Kidney epithelial cell (primary cell): ENCODE measurements at regions not wholly inside any gene's neighbourhood (a gene's known extent, or its start where the extent isn't known, plus 50 kb on each side); places are given as distances from the start of the nearest gene placed in this dataset.
"Not testable (repeated sequence)": the region's sequence is repeated elsewhere in the genome, so short reads cannot be mapped to it uniquely, and the experiment has no call there.

ENCODE experiments used
- DNase-seq: peaks from one replicate; pipeline ENCODE4 v3.0.0-alpha.2; 2010; ENCODE audit warnings: low read depth
- H3K27me3 ChIP-seq: 2 replicates; pipeline ENCODE4 v1.6.0; 2011; ENCODE audit warnings: low read length; ENCODE audit not compliant: control insufficient read depth, insufficient read depth
- H3K36me3 ChIP-seq: 2 replicates; pipeline ENCODE4 v1.5.1; 2011; ENCODE audit warnings: low read length; ENCODE audit not compliant: control insufficient read depth, insufficient read depth
- H3K4me3 ChIP-seq: 2 replicates; pipeline ENCODE4 v1.5.1; 2011; ENCODE audit warnings: low read depth, mild to moderate bottlenecking, control low read depth, low read length
- TF ChIP-seq, protein P1 (sequence below): IDR thresholded peaks from 2 replicates; pipeline ENCODE4 v1.5.1; 2011; ENCODE audit warnings: mild to moderate bottlenecking, moderate library complexity, low read length, control low read depth, inconsistent platforms; ENCODE audit not compliant: insufficient read depth, poor library complexity, severe bottlenecking

DNA sequence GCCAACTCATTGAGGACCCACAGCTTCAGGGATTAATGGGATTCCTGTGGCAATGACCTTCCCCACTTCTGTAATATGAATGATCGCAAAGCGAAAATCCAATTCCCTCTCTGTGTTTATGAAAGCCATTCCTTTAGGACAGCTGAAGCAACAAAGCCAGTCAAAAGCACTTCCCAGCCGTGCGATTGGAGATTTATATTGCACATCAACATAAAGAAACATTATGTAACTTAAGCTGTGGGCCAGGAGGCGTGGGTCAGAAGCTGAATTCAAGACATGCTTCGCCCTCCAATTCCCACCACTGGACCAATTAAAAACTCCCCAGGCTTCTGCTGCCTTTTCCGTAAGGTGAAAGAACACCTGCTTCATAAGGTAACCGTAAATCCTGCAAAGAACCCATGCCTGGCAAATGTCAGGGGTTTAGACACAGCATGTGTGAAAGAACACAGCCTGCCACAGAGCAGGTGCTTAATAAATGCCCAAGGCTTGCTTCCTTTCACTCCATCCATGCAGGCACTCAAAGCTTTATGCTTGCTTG, 138.9 kb upstream of the SOD1 start:
- TF ChIP-seq, protein P1, sequence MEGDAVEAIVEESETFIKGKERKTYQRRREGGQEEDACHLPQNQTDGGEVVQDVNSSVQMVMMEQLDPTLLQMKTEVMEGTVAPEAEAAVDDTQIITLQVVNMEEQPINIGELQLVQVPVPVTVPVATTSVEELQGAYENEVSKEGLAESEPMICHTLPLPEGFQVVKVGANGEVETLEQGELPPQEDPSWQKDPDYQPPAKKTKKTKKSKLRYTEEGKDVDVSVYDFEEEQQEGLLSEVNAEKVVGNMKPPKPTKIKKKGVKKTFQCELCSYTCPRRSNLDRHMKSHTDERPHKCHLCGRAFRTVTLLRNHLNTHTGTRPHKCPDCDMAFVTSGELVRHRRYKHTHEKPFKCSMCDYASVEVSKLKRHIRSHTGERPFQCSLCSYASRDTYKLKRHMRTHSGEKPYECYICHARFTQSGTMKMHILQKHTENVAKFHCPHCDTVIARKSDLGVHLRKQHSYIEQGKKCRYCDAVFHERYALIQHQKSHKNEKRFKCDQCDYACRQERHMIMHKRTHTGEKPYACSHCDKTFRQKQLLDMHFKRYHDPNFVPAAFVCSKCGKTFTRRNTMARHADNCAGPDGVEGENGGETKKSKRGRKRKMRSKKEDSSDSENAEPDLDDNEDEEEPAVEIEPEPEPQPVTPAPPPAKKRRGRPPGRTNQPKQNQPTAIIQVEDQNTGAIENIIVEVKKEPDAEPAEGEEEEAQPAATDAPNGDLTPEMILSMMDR = no peak
- Histone ChIP-seq H3K4me3 (no peak overlapping the region), H3K27me3 (no peaks in the 10 kb centered on the region), H3K36me3 (no peaks in the 10 kb centered on the region)
- DNase-seq = no peak

GRCh38 chr21:31518580-31518979, 140.9 kb upstream of the SOD1 start:
- Histone ChIP-seq H3K27me3 (no peaks in the 10 kb centered on the region), H3K4me3 (no peak overlapping the region), H3K36me3 (no peaks in the 10 kb centered on the region)
- no peak for DNase-seq
- TF ChIP-seq, protein P1 = no peak

DNA sequence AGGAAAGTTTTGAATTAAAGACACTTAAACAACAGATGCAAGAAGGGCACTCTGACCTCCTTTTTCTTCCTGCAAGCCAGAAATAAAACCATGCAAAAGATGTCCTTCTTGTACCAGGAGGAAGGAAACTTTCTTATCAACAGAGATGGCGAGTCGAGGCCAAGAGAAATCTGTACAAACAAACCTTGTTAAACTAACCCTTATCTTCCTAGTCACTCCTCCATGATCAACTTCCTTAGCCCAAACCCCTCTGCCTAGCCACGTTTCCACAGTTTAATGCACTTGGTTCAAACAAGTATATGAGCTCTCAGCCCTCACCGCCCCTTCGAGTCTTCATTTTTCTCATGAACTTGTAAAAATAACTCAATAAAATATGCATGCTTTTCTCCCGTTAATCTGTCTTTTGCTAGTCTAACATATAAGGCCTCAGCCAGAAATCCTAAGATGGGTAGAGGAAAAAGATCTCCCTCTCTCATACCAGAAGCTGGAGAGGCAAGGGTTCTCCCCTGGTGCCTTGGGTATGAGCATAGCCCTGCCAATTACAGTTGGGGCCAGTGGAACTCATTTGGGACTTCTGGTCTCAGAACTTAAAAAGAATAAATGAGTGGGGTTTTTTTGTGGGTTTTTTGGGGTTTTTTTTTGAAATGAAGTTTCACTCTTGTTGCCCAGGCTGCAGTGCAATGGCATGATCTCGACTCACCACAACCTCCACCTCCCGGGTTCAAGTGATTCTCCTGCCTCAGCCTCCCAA, 141.7 kb upstream of the SOD1 start:
- TF ChIP-seq, protein P1 = no peak
- Histone ChIP-seq H3K36me3 (no peaks in the 10 kb centered on the region), H3K27me3 (no peaks in the 10 kb centered on the region), H3K4me3 (no peak overlapping the region)
- DNase-seq = no peak

- no peak overlapping the region for H3K4me3 ChIP-seq
- no peak for DNase-seq
- no peaks in the 10 kb centered on the region for H3K27me3 ChIP-seq
- H3K36me3 ChIP-seq = no peaks in the 10 kb centered on the region
- TF ChIP-seq, protein P1 = no peak
These were observed 144.2 kb upstream of the SOD1 start for GRCh38 chr21:31515253-31515652.

DNA sequence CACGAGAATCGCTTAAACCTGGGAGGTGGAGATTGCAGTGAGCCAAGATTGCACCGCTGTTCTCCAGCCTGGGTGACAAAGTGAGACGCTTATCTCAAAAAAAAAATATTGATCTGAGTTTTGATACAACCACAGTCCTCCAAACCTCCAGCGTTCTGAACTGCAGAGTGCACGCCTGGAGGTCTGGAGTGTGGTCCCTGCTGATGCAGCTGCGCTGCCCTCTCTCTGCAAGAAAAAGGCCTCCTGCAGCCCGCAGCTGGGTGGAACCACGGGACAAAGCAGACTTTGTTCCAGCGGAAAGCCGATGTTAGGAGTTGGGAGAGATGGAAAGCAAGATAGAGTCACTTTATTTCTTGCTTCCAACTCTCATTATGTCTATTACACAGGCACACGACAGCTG, 144.9 kb upstream of the SOD1 start:
- H3K36me3 ChIP-seq = no peaks in the 10 kb centered on the region
- H3K4me3 ChIP-seq = no peak overlapping the region
- TF ChIP-seq, protein P1 = peak; percentile 33
- no peaks in the 10 kb centered on the region for H3K27me3 ChIP-seq
- no peak for DNase-seq

- DNase-seq, H3K4me3 ChIP-seq, H3K36me3 ChIP-seq, H3K27me3 ChIP-seq: not testable (repeated sequence)
These were observed 146.0 kb upstream of the SOD1 start for GRCh38 chr21:31513541-31513940.

DNA sequence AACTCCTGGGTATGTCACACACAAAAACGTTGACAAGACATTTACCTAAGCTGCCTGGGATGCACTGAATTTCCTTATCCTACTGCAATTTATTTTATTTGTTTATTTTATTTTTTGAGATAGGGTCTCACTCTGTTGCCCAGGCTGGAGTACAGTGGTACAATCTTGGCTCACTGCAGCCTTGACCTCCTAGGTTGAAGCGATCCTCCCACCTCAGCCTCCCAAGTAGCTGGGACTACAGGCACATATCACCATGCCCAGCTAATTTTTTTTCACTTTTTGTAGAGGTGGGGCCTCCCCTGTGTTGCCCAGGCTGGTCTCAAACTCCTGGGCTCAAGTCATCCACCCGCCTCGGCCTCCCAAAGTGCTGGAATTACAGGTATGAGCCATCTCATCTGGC, 147.5 kb upstream of the SOD1 start:
- not testable (repeated sequence) for H3K4me3 ChIP-seq, H3K27me3 ChIP-seq, H3K36me3 ChIP-seq, DNase-seq
